GM21576 (cell line): ENCODE measurements at regions not wholly inside any gene's neighbourhood (a gene's known extent, or its start where the extent isn't known, plus 50 kb on each side); places are given as distances from the start of the nearest gene placed in this dataset.

Experiments used
- ATAC-seq: cut with Tn5 transposase; IDR thresholded peaks from one replicate; pipeline ENCODE4 v1.9.1; 2021; ENCODE audit warnings: mild to moderate bottlenecking, moderate library complexity; ENCODE audit not compliant: unreplicated experiment

DNA sequence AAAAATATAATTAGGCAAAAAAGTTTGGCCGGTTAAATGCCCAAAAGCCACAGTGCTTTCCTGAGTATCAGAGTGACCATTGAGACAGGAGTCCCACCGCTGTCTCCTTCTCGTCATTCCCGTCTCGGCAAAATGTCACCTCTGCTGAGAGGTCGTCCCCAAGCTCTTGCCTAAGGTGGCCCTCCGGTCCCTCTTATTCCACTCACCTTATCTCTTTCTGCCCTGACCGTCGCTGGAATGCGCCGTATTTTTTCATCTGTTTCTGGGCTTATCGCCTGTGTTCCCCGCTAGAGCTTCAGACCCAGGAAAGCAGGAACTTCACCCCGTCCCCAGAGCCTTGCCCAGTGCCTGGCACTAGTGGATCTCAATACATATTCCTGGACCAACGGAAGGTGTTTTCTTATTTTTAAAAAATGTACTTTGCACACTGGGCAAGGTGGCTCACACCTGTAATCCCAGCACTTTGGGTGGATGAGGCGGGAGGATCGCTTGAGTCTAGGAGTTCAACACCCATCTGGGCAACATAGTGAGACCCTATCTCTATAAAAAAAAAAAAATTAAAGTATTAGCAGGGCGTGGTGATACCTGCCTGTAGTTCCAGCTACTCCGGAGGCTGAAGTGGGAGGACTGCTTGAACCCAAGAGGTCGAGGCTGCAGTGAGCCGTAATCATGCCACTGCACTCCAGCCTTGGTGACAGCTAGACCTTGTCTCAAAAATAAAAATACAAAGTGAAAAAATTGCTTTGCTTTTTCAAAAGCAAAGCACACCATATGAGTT lies 122.8 kb upstream of the PTPN1 start:
- no peak for ATAC-seq

- no peak for ATAC-seq
Measured at GRCh38 chr20:50387996-50388332, 122.2 kb upstream of the PTPN1 start.

- no peak for ATAC-seq
Measured at GRCh38 chr20:50388733-50389437, 121.3 kb upstream of the PTPN1 start.

GRCh38 chr20:50389438-50389807 lies 120.8 kb upstream of the PTPN1 start:
- ATAC-seq = no peak

DNA sequence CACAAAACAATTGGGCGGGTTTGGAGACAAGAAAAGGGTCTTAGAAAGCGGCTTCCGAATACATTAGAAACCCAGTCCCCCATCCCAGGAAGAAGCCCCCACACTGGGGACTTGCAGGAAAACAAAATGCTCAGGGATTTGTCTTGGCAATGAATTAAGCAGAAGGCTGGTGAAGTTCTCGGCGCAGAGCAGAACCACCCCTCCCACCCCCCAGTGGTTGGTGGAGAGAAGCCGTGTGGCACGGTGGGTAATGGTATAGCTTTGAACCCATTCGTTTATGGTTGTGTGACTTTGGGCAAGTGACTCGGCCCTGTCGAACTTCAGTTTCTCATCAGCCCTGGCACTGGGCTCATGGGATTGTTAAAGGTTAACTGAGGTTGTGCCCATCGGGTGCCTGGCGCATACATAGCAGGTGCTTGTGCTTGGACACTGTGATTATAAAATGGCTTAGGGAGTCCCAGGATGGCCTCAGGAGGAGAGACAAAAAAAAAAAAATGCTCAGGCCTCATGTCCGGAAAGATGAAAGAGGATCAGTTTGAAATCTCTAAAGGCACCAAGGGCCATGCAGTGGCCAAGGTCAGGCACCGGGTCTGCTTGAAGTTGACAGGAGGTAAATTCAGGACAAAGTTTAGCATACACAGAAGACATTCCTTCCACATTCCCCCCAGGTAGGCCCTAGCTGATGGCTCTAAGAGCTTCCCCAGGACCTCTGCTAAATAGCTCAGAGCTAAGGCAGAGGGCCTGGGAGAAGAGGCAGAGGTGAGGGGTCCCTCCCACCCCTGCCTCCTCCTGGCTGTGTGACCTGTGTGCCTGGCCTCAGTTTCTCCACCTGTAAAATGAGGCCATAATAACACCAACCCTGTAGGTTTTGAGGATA lies 120.1 kb upstream of the PTPN1 start:
- ATAC-seq = no peak

DNA sequence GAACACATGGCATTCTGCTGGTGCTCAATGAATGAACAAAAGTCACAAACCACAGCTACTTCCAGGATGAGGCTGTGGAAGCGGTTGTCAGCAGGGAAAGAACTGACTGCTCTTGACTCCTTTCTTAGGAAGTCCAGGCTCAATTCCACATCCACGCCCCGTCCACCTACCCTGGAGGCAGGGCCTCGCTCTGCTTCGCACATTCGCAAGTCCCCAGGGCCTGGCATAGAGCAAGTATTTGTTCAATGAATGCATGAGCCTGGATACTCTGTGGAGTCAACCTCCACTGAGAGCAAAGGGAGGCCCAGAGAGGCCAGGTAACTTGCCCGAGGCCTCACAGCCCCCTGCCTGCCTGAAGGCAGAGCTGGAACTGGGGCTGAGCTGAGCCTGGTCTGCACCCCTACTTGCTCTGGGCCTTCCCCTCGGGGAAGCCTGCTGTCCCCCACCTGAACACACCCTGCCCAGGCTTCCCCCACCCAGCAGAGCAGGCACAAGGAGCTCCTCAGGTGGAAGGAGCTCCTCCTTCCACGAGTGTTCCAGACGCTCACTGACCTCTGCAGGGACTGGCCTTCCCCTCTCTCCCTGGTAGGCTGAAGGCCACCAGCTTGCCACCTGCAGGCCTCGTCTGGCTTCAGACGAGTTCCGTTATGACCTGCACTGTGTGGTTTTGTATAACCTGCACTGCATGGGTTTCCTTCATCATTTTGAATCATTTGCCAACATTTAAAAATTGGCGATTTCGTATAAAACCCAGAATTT lies 119.3 kb upstream of the PTPN1 start:
- ATAC-seq = no peak

GRCh38 chr20:50391444-50392137 lies 118.6 kb upstream of the PTPN1 start:
- no peak for ATAC-seq

DNA sequence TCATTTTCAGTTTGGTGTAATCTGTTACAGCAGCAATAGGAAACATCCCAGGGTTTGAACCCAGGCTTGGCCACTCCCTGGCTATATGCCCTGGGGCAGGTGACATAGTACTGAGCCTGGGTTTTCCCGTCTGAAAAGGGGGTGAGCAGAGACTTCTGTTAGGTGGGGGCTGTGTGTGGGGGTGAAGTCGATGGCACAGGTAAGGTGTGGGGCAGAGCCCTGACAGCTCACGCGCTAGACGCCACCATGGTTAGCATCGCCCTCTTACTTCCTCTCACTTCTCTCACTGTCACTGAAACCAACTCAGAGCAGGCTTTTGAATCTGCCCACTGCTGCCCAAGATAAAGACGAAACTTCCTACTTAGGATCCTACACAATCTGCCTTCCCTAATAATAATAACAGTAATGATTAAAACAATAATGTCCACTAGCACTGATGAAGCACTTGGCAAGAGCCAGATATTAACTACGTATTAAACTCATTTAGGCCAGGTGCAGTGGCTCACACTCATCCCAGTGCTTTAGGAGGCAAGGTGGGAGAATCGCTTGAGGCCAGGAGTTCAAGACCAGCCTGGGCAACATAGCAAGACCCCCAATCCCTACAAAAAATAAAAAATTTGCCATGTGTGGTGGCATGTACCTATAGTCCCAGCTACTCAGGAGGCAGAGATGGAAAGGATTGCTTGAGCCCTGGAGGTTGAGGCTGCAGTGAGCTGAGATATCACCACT lies 117.9 kb upstream of the PTPN1 start:
- no peak for ATAC-seq

GRCh38 chr20:50393242-50393641 lies 116.9 kb upstream of the PTPN1 start:
- ATAC-seq = no peak

DNA sequence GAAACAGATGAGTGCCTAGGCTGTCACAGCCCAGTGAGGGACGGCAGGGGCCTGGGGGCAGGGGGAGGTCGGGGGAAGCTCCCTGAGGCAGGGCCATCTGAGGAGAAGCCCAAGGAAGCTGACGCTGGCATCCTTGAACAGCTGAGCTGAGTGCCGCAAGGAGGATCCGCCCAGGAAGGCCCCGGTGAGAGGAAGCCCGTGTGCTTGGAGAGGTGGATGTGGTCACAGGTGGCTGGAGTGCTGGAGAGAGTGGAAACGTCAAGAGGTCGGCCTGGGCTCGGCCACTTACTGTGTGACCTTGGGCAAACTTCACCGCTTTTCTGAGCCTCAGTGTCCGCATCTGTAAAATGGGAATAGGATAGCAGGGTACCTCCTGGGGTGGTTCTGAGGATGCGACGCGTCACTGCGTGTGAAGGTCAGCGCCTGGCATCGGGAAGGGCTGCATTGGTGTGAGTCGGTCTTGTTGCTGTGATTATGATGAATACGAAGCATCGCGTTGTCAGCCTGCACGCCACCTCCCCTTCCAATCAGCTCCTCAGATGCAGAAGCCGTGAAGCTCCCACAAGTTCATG lies 116.1 kb upstream of the PTPN1 start:
- no peak for ATAC-seq

DNA sequence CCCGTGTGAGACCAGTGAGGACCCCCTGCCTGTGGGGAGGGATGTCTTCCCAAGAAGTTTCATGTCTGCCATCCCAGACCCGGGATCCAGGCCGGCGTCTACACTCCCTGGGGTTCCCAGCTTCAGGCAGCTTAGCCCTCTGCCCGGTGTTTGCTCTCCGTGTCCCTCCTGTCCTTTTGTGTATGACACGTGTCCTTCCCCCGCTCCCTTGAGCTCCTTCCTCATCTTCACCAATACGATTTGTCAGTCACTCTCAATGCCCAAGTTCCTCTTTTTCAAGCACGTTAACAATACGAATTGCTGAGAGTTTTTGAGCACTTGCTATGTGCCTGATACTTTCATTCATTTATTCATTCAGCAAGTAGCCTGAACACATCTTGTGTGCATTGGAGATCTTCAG lies 115.6 kb upstream of the PTPN1 start:
- ATAC-seq = no peak

DNA sequence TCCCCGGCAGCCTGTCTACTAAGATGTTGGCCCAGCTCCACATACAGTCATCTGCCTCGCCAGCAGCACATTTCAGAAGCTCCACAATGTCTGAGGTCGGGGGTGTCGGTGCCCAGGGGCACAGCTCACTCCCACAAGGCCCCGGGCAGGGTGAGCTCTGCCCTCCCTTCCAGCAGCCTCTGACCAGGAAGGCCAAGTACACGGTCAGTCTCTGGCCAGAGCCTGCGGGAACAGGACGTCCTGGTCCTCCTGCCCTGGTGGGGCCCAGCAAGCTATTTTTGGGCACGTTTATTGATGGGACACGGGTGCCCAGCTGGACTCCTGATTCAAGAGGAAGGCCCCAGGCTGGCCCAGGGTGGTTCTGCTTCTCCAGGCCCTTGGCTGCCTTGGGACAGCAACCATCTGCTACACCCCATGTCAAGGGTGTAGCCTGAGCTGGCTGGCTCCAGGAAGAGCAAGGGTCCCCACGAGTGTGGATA lies 114.9 kb upstream of the PTPN1 start:
- no peak for ATAC-seq

DNA sequence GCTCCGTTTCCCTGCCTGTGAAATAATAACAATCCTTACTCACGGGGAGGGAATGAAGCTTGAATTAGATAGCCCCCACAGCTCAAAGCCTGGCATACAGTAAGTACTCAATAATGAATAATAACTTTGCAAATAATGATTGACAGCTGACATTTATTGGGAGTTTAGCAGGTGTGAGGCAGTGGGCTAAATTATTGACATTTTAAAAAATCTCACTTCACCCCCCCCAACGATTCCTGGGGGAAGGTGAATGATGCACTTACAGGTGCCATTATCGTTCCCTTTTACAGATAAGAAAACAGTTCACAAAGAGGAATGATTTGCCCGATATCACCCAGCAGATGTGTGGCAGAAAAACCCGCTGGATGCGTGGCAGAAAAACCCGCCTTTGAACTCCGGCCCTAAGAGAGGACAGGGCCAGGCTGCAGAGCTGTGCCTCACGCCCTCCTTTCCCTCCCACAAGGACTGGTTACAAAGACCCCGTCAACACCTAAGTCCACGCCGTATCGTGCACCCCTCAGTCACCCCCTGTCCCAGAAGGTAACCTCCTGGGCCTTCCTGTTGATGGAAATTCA lies 114.2 kb upstream of the PTPN1 start:
- no peak for ATAC-seq

- ATAC-seq = no peak
Measured at GRCh38 chr20:50396623-50397022, 113.6 kb upstream of the PTPN1 start.

GRCh38 chr20:50397058-50397457 lies 113.1 kb upstream of the PTPN1 start:
- no peak for ATAC-seq

GRCh38 chr20:50398064-50398463 lies 112.1 kb upstream of the PTPN1 start:
- no peak for ATAC-seq

GRCh38 chr20:50398471-50398820 lies 111.7 kb upstream of the PTPN1 start:
- no peak for ATAC-seq

DNA sequence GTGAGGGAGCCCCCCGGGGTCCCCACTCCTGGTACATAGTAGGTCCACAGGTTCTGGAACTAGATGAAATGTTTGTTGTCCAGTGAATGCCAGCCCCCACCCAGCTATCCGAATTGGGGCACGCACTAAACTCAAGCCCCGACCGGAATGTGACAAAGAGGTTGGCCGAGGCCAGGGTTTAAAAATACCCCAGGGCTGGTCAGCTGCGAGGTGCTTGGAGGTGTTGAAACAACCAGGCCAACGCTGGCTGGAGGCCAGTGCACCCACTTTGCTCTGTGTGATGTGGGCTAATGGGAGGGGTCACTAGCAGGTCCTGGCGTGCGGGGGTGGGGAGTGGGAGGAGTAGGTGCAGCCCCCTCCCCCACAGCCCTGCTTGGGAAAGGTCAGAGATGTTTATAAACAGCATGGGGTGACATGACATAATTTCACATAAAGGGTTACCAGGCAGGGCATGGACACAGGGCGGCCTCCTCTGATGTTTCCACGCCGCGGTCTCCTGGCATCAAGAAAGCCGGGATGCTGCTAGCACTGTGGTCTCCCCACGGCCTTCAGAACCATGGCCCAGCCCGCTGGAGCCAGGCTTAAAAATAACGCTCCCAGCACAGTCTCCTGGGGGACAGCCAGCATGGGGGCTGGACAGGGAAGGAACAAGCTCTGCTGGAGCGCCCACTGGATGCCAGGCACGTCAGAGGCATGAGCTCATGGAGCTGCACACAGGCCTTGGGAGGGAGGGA lies 111.2 kb upstream of the PTPN1 start:
- no peak for ATAC-seq
